HTR-8/SVneo (cell line): ENCODE measurements at regions not wholly inside any gene's neighbourhood (a gene's known extent, or its start where the extent isn't known, plus 50 kb on each side); places are given as distances from the start of the nearest gene placed in this dataset.

Experiments
- DNase-seq: peaks from one replicate; pipeline ENCODE4 v3.0.0; 2011; ENCODE audit warnings: low spot score, mixed read lengths; ENCODE audit not compliant: insufficient read length
- FAIRE-seq: peaks from 2 replicates; lab custom pipeline; 2011; peaks lifted over from hg19 to GRCh38; lab: Jason Lieb, UNC

- FAIRE-seq (peak; percentile 42), DNase-seq (no peak)
Observed at GRCh38 chr6:4291453-4292403, 156.4 kb upstream of the ECI2 start.

GRCh38 chr6:4289770-4290320 lies 154.5 kb upstream of the ECI2 start:
- peak; percentile 9 for FAIRE-seq
- no peak for DNase-seq

GRCh38 chr6:4287811-4288244 lies 152.5 kb upstream of the ECI2 start:
- DNase-seq (no peak), FAIRE-seq (no peak)

GRCh38 chr6:4287372-4287771 lies 152.0 kb upstream of the ECI2 start:
- FAIRE-seq (no peak), DNase-seq (no peak)

GRCh38 chr6:4282926-4283325 lies 147.6 kb upstream of the ECI2 start:
- DNase-seq: no peak
- FAIRE-seq: no peak

GRCh38 chr6:4281341-4282293 lies 146.2 kb upstream of the ECI2 start:
- DNase-seq (no peak), FAIRE-seq (no peak)

GRCh38 chr6:4280707-4281106 lies 145.3 kb upstream of the ECI2 start:
- FAIRE-seq: peak; percentile 54

GRCh38 chr6:4280031-4280430 lies 144.7 kb upstream of the ECI2 start:
- FAIRE-seq (no peak), DNase-seq (no peak)

More at GRCh38 chr6:4280707-4281106, 145.3 kb upstream of the ECI2 start:
- DNase-seq: peak; percentile 90

- no peak for DNase-seq
- FAIRE-seq: no peak
Observed at GRCh38 chr6:4274382-4275082, 139.2 kb upstream of the ECI2 start.

- FAIRE-seq (no peak), DNase-seq (no peak)
Observed at GRCh38 chr6:4272996-4273395, 137.6 kb upstream of the ECI2 start.

- DNase-seq: no peak
- no peak for FAIRE-seq
Observed at GRCh38 chr6:4271761-4272470, 136.5 kb upstream of the ECI2 start.

- FAIRE-seq: no peak
- no peak for DNase-seq
Observed at GRCh38 chr6:4270776-4271175, 135.4 kb upstream of the ECI2 start.

- no peak for FAIRE-seq
- DNase-seq: no peak
Observed at GRCh38 chr6:4270001-4270400, 134.6 kb upstream of the ECI2 start.

- no peak for FAIRE-seq
- DNase-seq: no peak
Observed at GRCh38 chr6:4268171-4268570, 132.8 kb upstream of the ECI2 start.

- DNase-seq (no peak), FAIRE-seq (no peak)
Observed at GRCh38 chr6:4265740-4266139, 130.4 kb upstream of the ECI2 start.

- DNase-seq: no peak
- FAIRE-seq: no peak
Observed at GRCh38 chr6:4264601-4265000, 129.2 kb upstream of the ECI2 start.

- peak; percentile 23 for FAIRE-seq
- DNase-seq: no peak
Observed at GRCh38 chr6:4264081-4264480, 128.7 kb upstream of the ECI2 start.

GRCh38 chr6:4262526-4262925 lies 127.2 kb upstream of the ECI2 start:
- no peak for FAIRE-seq

GRCh38 chr6:4259391-4259790 lies 124.0 kb upstream of the ECI2 start:
- DNase-seq (no peak), FAIRE-seq (no peak)

More at GRCh38 chr6:4262526-4262925, 127.2 kb upstream of the ECI2 start:
- DNase-seq: no peak
